Fibroblast of mammary gland (primary cell): ENCODE measurements at regions not wholly inside any gene's neighbourhood (a gene's known extent, or its start where the extent isn't known, plus 50 kb on each side); places are given as distances from the start of the nearest gene placed in this dataset.

ENCODE experiments used
- DNase-seq: peaks from one replicate; pipeline ENCODE4 v3.0.0-alpha.2; 2010; ENCODE audit warnings: low read depth
- H3K4me3 ChIP-seq: 2 replicates; pipeline ENCODE4 v1.5.1; 2011; ENCODE audit warnings: low read depth, mild to moderate bottlenecking, low read length, moderate library complexity; ENCODE audit not compliant: control insufficient read depth
- CTCF ChIP-seq: conservative IDR thresholded peaks from 2 replicates; pipeline ENCODE4 v1.5.1; 2011; ENCODE audit warnings: low read depth, low read length, inconsistent platforms; ENCODE audit not compliant: control insufficient read depth, insufficient read depth

- DNase-seq, result peak; percentile 80
- no peak overlapping the region for H3K4me3 ChIP-seq
- no peak for TF ChIP-seq CTCF
Observed at GRCh38 chr4:119683518-119683917, 54.9 kb upstream of the PDE5A start.

- no peak for TF ChIP-seq CTCF
- DNase-seq, result no peak
- H3K4me3 ChIP-seq, result no peak overlapping the region
Observed at GRCh38 chr4:119682099-119682498, 53.5 kb upstream of the PDE5A start.

GRCh38 chr4:119679251-119679650, 50.6 kb upstream of the PDE5A start:
- H3K4me3 ChIP-seq, result no peak overlapping the region
- no peak for TF ChIP-seq CTCF
- peak; percentile 10 for DNase-seq

GRCh38 chr4:119678761-119679160, 50.2 kb upstream of the PDE5A start:
- DNase-seq, result peak; percentile 48
- H3K4me3 ChIP-seq, result no peak overlapping the region
- no peak for TF ChIP-seq CTCF
